Panc1 (cell line): ENCODE measurements at regions not wholly inside any gene's neighbourhood (a gene's known extent, or its start where the extent isn't known, plus 50 kb on each side); places are given as distances from the start of the nearest gene placed in this dataset.
"Not testable (repeated sequence)": the region's sequence is repeated elsewhere in the genome, so short reads cannot be mapped to it uniquely, and the experiment has no call there.

Source experiments
- ATAC-seq: fragments of 200-7000 bp; cut with Tn5 transposase; 2 replicates; pipeline ENCODE4 v1.9.1; 2020; ENCODE audit warnings: mild to moderate bottlenecking, moderate library complexity
- BruUV-seq: library from RNA; stranded (reverse); fragments of 400-500 nt; replicated peaks from 2 replicates; lab custom pipeline; 2021; lab: Mats Ljungman, UMichigan
- CTCF ChIA-PET: fragments of 300-600 bp; sonication (Branson Sonifier 250); formaldehyde crosslinking; loops from one replicate; lab custom pipeline; 2022; ENCODE audit warnings: antibody characterized with exemption; lab: Charles Lee
- POLR2A ChIA-PET: fragments of 300-600 bp; sonication (Branson Sonifier 250); formaldehyde crosslinking; loops from one replicate; lab custom pipeline; 2022; ENCODE audit warnings: antibody characterized with exemption; lab: Charles Lee
- DNase-seq: peaks from one replicate; pipeline ENCODE4 v3.0.0-alpha.2; 2010; ENCODE audit warnings: low read depth, low spot score
- H3K27ac ChIP-seq: 2 replicates; pipeline ENCODE4 v1.5.1; 2011; ENCODE audit warnings: mild to moderate bottlenecking, low read length, inconsistent platforms
- H3K27me3 ChIP-seq: fragments of 200-500 bp; sonication (Bioruptor generic); 2 replicates; pipeline ENCODE4 v1.6.0; 2014; ENCODE audit warnings: low read length, inconsistent platforms; ENCODE audit not compliant: control insufficient read depth, insufficient read depth
- H3K36me3 ChIP-seq: fragments of 200-500 bp; sonication (Bioruptor generic); 2 replicates; pipeline ENCODE4 v1.5.1; 2014; ENCODE audit warnings: inconsistent platforms, mild to moderate bottlenecking, low read length, moderate library complexity; ENCODE audit not compliant: control insufficient read depth, insufficient read depth
- H3K4me1 ChIP-seq: 2 replicates; pipeline ENCODE4 v1.5.1; 2011; ENCODE audit warnings: inconsistent platforms, mild to moderate bottlenecking, low read length, moderate library complexity; ENCODE audit not compliant: control insufficient read depth, insufficient read depth
- H3K4me3 ChIP-seq, 2 experiments: 2 replicates each; pipeline ENCODE4 v1.5.1; 2011 to 2012; ENCODE audit warnings: low read depth in 2 of 2, low read length in 2 of 2, mild to moderate bottlenecking in 2 of 2, inconsistent platforms in 1 of 2, moderate library complexity in 1 of 2
- H3K9me3 ChIP-seq: fragments of 200-500 bp; sonication (Bioruptor generic); 2 replicates; pipeline ENCODE4 v1.5.1; 2014; ENCODE audit warnings: low read depth, mild to moderate bottlenecking, inconsistent platforms, low read length, moderate library complexity; ENCODE audit not compliant: control insufficient read depth, insufficient read depth
- in situ Hi-C: cut with HindIII; loops from 2 replicates; pipeline ENCODE4 v1.10.0; 2016; ENCODE audit warnings: low sequenced_read_pairs, low pct_unique_long_range_greater_than_20kb
- intact Hi-C: fragments of 100-400 bp; cut with micrococcal nuclease; formaldehyde crosslinking; loops from one replicate; pipeline ENCODE4 v1.10.0; 2022; ENCODE audit not compliant: unreplicated experiment

DNA sequence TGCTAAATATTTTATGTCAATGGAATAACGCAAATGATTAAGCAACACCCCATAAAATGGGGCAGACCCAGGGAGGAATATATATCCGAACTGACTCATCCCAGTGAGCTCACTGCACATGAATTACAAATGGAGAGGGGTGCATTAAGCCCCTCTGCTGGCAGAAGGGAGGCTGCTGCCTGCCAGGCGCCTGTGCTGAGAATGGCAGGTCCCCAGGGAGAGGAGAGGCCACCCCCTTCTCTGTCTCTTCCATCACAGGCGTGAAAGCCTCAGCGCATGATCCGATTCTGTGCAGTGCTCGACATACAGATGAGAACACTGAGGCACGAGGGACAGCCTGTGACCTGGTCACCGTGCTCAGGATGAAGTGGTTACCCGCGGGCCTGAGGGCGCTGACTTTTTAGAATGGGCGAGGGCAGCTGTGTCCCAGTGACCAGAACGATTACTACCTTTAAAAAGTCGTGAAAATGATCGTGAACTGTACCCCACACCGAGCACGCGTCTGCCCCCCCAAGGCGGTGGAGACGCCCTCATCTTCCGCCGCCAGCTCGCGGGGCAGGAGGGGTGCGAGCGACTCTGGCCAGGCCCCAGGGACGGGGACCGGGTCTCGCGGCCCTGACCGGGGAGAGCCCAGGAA is 229.7 kb upstream of the FRG2C start:
- BruUV-seq, ATAC-seq, intact Hi-C loops, DNase-seq, H3K27me3 ChIP-seq, CTCF ChIA-PET, in situ Hi-C loops, H3K9me3 ChIP-seq, POLR2A ChIA-PET, H3K36me3 ChIP-seq, H3K4me1 ChIP-seq: not testable (repeated sequence)
- H3K4me3 ChIP-seq, result peak overlapping the region; percentile 56 to 64
- peak overlapping the region; percentile 72 for H3K27ac ChIP-seq

DNA sequence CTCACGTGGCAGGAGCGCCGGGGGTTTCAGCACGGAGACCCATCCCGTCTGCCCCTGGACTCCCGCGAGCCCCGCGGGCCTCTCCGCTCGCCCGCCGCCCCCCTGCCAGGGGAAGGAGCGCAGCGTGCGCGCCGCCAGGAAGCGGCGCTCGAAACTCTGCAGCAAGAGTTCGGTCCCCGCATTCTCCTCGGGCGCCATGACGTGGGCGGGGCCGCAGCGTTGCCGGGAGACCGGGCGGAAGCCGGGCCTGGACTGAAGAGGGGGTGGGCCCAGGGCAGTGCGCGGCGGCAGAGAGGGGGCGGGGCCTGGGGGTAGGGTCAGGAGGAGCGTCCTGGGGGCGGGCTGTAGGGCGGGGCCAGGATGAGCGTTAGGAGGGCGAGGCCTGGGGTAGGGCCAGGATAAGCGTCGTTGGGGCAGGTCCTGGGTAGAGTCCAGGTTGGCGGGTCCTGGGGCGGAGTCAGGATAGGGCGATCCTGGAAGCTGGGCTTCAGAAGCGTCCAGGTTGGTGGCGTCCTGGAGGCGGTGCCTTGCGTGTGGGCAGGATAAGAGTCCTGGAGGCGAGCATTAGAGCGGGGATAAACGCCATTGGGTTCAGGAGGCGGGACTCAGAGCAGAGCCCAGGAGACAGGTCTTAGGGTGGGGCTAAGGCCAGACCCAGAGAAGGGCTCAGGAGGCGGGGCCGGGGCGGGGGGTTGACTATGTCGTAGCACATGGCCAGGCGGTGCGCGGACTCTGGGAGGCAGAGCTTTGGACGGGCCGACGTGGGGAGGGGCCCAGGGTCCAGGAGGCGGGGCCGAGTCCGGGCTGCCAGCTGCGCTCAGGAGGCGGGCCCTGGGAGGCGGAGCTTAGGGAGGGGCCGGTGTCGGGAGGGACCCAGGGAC is 229.0 kb upstream of the FRG2C start:
- CTCF ChIA-PET, H3K4me1 ChIP-seq, in situ Hi-C loops, intact Hi-C loops, H3K9me3 ChIP-seq, BruUV-seq, H3K27me3 ChIP-seq, H3K36me3 ChIP-seq, POLR2A ChIA-PET: not testable (repeated sequence)
- DNase-seq, result peak; percentile 74
- Histone ChIP-seq H3K4me3 (peak overlapping the region; percentile 56 to 69), H3K27ac (peak overlapping the region; percentile 29; the same call in 1 of the 2 replicates)
- ATAC-seq, result peak; percentile 100

DNA sequence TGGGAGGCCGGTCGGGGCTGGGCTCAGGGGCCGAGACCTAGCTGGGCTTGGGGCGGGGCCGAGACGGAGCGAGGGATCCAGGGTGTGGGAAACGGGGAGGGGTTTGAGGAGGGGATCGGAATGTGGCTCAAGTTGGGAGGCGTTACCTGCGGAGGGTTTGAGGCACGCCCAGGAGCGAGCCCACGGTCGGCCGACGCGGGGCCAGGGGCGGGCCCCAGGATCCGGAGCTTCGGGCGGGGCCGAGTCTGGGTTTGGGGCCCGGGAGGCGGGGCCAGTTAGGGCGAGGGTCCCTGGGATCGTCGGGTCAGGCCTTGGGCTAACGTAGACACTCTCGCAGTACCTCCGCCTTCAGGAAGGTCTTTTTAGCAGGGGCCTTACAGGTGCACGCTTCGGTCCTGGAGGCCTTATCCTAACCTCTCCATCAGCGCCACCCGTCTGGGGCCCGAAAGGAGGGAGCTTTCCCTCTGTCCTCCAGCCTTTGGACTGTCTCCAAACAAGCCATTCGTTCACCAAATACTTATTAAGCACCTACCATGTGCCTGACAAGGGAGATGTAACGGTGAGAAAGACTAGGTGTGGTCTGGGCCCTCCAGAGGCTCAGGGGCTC is 228.2 kb upstream of the FRG2C start:
- intact Hi-C loops, POLR2A ChIA-PET, H3K9me3 ChIP-seq, ATAC-seq, BruUV-seq, H3K4me1 ChIP-seq, H3K27me3 ChIP-seq, CTCF ChIA-PET, H3K36me3 ChIP-seq, in situ Hi-C loops: not testable (repeated sequence)
- peak; percentile 43 for DNase-seq
- Histone ChIP-seq H3K4me3 (peak overlapping the region; percentile 56 to 69), H3K27ac (peak overlapping the region; percentile 84)

DNA sequence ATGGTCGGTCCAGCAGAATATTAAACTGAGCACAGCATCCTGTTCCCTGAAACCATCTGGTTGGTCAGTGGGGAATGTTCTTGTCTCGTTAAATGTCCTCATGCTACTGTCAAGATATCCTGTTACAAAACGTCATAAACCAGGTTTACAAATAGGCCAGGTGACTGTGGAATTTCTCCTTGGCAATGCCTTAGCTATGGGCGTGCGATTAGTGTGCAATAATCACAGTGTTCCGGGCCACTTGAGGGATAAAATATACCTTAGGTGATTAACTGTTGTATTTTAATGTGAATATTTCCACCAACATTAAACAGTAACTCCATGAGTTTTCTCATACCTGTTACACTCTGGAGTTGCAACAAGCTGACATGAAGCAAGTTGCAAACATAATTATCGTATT is 223.1 kb upstream of the FRG2C start:
- H3K27me3 ChIP-seq, H3K36me3 ChIP-seq, CTCF ChIA-PET, ATAC-seq, H3K4me3 ChIP-seq, H3K27ac ChIP-seq, H3K4me1 ChIP-seq, POLR2A ChIA-PET, H3K9me3 ChIP-seq, DNase-seq, BruUV-seq, intact Hi-C loops, in situ Hi-C loops: not testable (repeated sequence)

- H3K36me3 ChIP-seq, BruUV-seq, H3K9me3 ChIP-seq, intact Hi-C loops, H3K27ac ChIP-seq, DNase-seq, CTCF ChIA-PET, H3K4me1 ChIP-seq, H3K4me3 ChIP-seq, ATAC-seq, in situ Hi-C loops, H3K27me3 ChIP-seq, POLR2A ChIA-PET: not testable (repeated sequence)
Observed at GRCh38 chr3:75444634-75445033, 219.5 kb upstream of the FRG2C start.

- H3K4me3 ChIP-seq, DNase-seq, in situ Hi-C loops, H3K4me1 ChIP-seq, H3K27ac ChIP-seq, H3K36me3 ChIP-seq, H3K27me3 ChIP-seq, intact Hi-C loops, ATAC-seq, POLR2A ChIA-PET, BruUV-seq, CTCF ChIA-PET, H3K9me3 ChIP-seq: not testable (repeated sequence)
Observed at GRCh38 chr3:75445234-75445633, 218.9 kb upstream of the FRG2C start.

DNA sequence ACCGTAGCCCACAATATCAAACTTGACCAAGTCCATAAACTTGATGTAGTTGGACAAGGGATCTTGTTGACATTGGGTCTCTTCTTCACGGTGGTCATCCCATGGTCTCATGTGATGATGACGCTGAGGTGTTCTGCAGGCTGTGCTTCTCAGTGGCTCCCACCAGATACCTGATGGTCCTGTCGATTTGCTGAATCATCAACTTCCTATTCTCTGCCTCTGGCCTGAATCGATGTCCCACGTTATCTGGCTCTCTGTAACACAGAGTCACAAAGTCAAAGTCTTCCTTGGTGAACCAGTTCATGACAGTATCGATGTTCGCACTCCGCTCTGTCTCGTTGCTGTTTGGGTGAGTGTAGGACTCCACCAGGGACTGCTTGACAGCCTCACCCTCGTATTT is 217.2 kb upstream of the FRG2C start:
- H3K27me3 ChIP-seq, BruUV-seq, intact Hi-C loops: not testable (repeated sequence)

More for the DNA sequence above, 217.2 kb upstream of the FRG2C start:
- POLR2A ChIA-PET, CTCF ChIA-PET, H3K4me1 ChIP-seq, H3K4me3 ChIP-seq, in situ Hi-C loops, H3K36me3 ChIP-seq, H3K9me3 ChIP-seq, DNase-seq, ATAC-seq, H3K27ac ChIP-seq: not testable (repeated sequence)
